ENCODE measurements at regions not wholly inside any gene's neighbourhood (a gene's known extent, or its start where the extent isn't known, plus 50 kb on each side); places are given as distances from the start of the nearest gene placed in this dataset.

- Histone ChIP-seq H3K36me3 (no peaks in the 10 kb centered on the region), H3K9me3 (peaks cover 0 to 3% (median 0%) of the 10 kb centered on the region in 11 donors), H3K27ac (no peak overlapping the region), H3K27me3 (no peaks in the 10 kb centered on the region), H3K4me3 (no peak overlapping the region), H3K4me1 (no peaks in the 10 kb centered on the region)
- DNase-seq (no peak), ATAC-seq (no peak)
- 94% methylated on average over 2 of the region's 2 CpGs for WGBS, 2 donors
- TF ChIP-seq CTCF (IDR thresholded peaks at IDR 0.05), result no peak
- intact Hi-C loops (cut with DNase I), result no loop called here
Measured at GRCh38 chr1:83100133-83100532, 898.8 kb downstream of the TTLL7 start.

GRCh38 chr1:83098791-83099190 lies 900.1 kb downstream of the TTLL7 start:
- TF ChIP-seq CTCF (IDR thresholded peaks at IDR 0.05), result no peak
- intact Hi-C loops (cut with DNase I), result no loop called here
- H3K27ac ChIP-seq, result no peak overlapping the region
- no peak for ATAC-seq
- H3K4me1 ChIP-seq, result no peaks in the 10 kb centered on the region
- no peaks in the 10 kb centered on the region for H3K27me3 ChIP-seq
- H3K4me3 ChIP-seq, result no peak overlapping the region
- DNase-seq, result no peak
- H3K9me3 ChIP-seq, result peaks cover 0 to 3% (median 0%) of the 10 kb centered on the region in 11 donors
- WGBS, 2 donors, result 84 to 88% methylated on average over 1 of the region's 1 CpG
- H3K36me3 ChIP-seq, result no peaks in the 10 kb centered on the region

- TF ChIP-seq CTCF (IDR thresholded peaks at IDR 0.05), result no peak
- H3K27me3 ChIP-seq, result no peaks in the 10 kb centered on the region
- no peaks in the 10 kb centered on the region for H3K36me3 ChIP-seq
- intact Hi-C loops (cut with DNase I), result no loop called here
- DNase-seq (no peak), ATAC-seq (no peak)
- peaks cover 0 to 3% (median 0%) of the 10 kb centered on the region in 11 donors for H3K9me3 ChIP-seq
- no peak overlapping the region for H3K27ac ChIP-seq
- H3K4me1 ChIP-seq, result no peaks in the 10 kb centered on the region
- 71 to 74% methylated on average over 3 of the region's 3 CpGs for WGBS, 2 donors
- H3K4me3 ChIP-seq, result no peak overlapping the region
Measured at GRCh38 chr1:83098131-83098530, 900.8 kb downstream of the TTLL7 start.

GRCh38 chr1:83097715-83098114 lies 901.2 kb downstream of the TTLL7 start:
- no peaks in the 10 kb centered on the region for H3K27me3 ChIP-seq
- peaks cover 0 to 3% (median 0%) of the 10 kb centered on the region in 11 donors for H3K9me3 ChIP-seq
- H3K27ac ChIP-seq, result no peak overlapping the region
- H3K4me3 ChIP-seq, result no peak overlapping the region
- intact Hi-C loops (cut with DNase I), result no loop called here
- DNase-seq (no peak), ATAC-seq (no peak)
- TF ChIP-seq CTCF (IDR thresholded peaks at IDR 0.05), result no peak
- no peaks in the 10 kb centered on the region for H3K36me3 ChIP-seq
- no peaks in the 10 kb centered on the region for H3K4me1 ChIP-seq
